ENCODE measurements at regions not wholly inside any gene's neighbourhood (a gene's known extent, or its start where the extent isn't known, plus 50 kb on each side); places are given as distances from the start of the nearest gene placed in this dataset.

GRCh38 chr9:11141357-11141756, 528.6 kb upstream of the PTPRD start:
- no peak for FAIRE-seq
- ChIA-PET CTCF (no interaction called here), POLR2A (no interaction called here)
- no peaks in the 10 kb centered on the region for H3K9me1 ChIP-seq (replicated peaks; ENCODE audit: control insufficient read depth, extremely low read depth, insufficient read depth, low read length)
- no peak overlapping the region for H2AFZ ChIP-seq (ENCODE audit: low read depth, low read length)
- H3K4me1 ChIP-seq (ENCODE audit: control insufficient read depth, extremely low read depth, insufficient read depth, low read length): no peaks in the 10 kb centered on the region
- no peaks in the 10 kb centered on the region for H3K36me3 ChIP-seq (ENCODE audit: control insufficient read depth in 2 of 2, extremely low read depth in 1 of 2, insufficient read depth in 2 of 2, low read length in 2 of 2)
- intact Hi-C loops (cut with micrococcal nuclease): no loop called here
- peaks cover 3% of the 10 kb centered on the region for H3K9me3 ChIP-seq (replicated peaks; ENCODE audit: control insufficient read depth, insufficient read depth, low read length)
- no peak overlapping the region for H3K4me3 ChIP-seq (replicated peaks in 1 of 3; ENCODE audit: insufficient read depth in 1 of 3, low read depth in 1 of 3, low read length in 3 of 3)
- H3K27ac ChIP-seq (ENCODE audit: insufficient read depth, low read depth, low read length): no peak overlapping the region
- H3K79me2 ChIP-seq (ENCODE audit: control insufficient read depth, insufficient read depth, low read length): no peaks in the 10 kb centered on the region
- no peak for TF ChIP-seq GATA2 (IDR thresholded peaks at IDR 0.05; ENCODE audit: insufficient read depth, insufficient read length, low read depth, low read length)
- no peak for TF ChIP-seq JUN (IDR thresholded peaks at IDR 0.05; ENCODE audit: borderline replicate concordance, insufficient read depth, insufficient read length, low read depth)
- no peak for TF ChIP-seq POLR2A (IDR thresholded peaks at IDR 0.05; ENCODE audit: low read depth, low read length)
- no peak for TF ChIP-seq FOS (IDR thresholded peaks at IDR 0.05; ENCODE audit: borderline replicate concordance, insufficient read depth, low read length)
- no peak for TF ChIP-seq MAX (IDR thresholded peaks at IDR 0.05; ENCODE audit: insufficient read depth, insufficient read length)
- TF ChIP-seq POLR2AphosphoS5 (IDR thresholded peaks at IDR 0.05; ENCODE audit: insufficient read depth, low read depth, low read length): no peak
- TF ChIP-seq MYC (IDR thresholded peaks at IDR 0.05; ENCODE audit: low read depth, low read length): no peak
- TF ChIP-seq, protein P1, sequence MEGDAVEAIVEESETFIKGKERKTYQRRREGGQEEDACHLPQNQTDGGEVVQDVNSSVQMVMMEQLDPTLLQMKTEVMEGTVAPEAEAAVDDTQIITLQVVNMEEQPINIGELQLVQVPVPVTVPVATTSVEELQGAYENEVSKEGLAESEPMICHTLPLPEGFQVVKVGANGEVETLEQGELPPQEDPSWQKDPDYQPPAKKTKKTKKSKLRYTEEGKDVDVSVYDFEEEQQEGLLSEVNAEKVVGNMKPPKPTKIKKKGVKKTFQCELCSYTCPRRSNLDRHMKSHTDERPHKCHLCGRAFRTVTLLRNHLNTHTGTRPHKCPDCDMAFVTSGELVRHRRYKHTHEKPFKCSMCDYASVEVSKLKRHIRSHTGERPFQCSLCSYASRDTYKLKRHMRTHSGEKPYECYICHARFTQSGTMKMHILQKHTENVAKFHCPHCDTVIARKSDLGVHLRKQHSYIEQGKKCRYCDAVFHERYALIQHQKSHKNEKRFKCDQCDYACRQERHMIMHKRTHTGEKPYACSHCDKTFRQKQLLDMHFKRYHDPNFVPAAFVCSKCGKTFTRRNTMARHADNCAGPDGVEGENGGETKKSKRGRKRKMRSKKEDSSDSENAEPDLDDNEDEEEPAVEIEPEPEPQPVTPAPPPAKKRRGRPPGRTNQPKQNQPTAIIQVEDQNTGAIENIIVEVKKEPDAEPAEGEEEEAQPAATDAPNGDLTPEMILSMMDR (IDR thresholded peaks at IDR 0.05; ENCODE audit: extremely low read depth in 1 of 2, insufficient read depth in 1 of 2, low read depth in 1 of 2, low read length in 2 of 2): no peak
- TF ChIP-seq EZH2 (IDR thresholded peaks at IDR 0.05; ENCODE audit: borderline replicate concordance, low read depth, low read length, severe bottlenecking): no peak
- no peak overlapping the region for H3K4me2 ChIP-seq (ENCODE audit: insufficient read depth, low read length)
- H3K27me3 ChIP-seq (ENCODE audit: control insufficient read depth in 2 of 2, insufficient read depth in 2 of 2, low read length in 2 of 2): no peaks in the 10 kb centered on the region
- no TSS peak for BruUV-seq (replicated peaks)
- H3K9ac ChIP-seq (replicated peaks; ENCODE audit: extremely low read depth, insufficient read depth, low read length): no peak overlapping the region
- H4K20me1 ChIP-seq (replicated peaks; ENCODE audit: control insufficient read depth, extremely low read depth, insufficient read depth, low read length): no peaks in the 10 kb centered on the region
- no peak for DNase-seq (ENCODE audit: low read depth, low spot score)
- dilution Hi-C loops (cut with MboI; ENCODE audit: extremely low pct_ligation_motif_present, low sequenced_read_pairs): no loop called here
